GM23338 (cell line): ENCODE measurements at regions not wholly inside any gene's neighbourhood (a gene's known extent, or its start where the extent isn't known, plus 50 kb on each side); places are given as distances from the start of the nearest gene placed in this dataset.

Experiments
- ATAC-seq: fragments of 200-7000 bp; cut with Tn5 transposase; 3 replicates; pipeline ENCODE4 v1.9.1; 2020
- DNase-seq: peaks from one replicate; pipeline ENCODE4 v3.0.0-alpha.2; 2015; ENCODE audit warnings: low spot score
- H2AFZ ChIP-seq: fragments of 200-600 bp; sonication (generic); 2 replicates; pipeline ENCODE4 v1.8.0; 2016; ENCODE audit warnings: antibody characterized with exemption, mild to moderate bottlenecking, moderate library complexity
- H3F3A ChIP-seq: fragments of 200-600 bp; sonication (generic); replicated peaks from 2 replicates; pipeline ENCODE4 v1.8.0; 2017; ENCODE audit warnings: antibody characterized with exemption, mixed run types, low read depth
- H3K27ac ChIP-seq: fragments of 200-600 bp; sonication (generic); 2 replicates; pipeline ENCODE4 v1.6.1; 2016; ENCODE audit warnings: low read depth
- H3K27me3 ChIP-seq: fragments of 200-600 bp; sonication (generic); 2 replicates; pipeline ENCODE4 v1.8.0; 2016; ENCODE audit warnings: mild to moderate bottlenecking, mixed run types, moderate library complexity; ENCODE audit not compliant: insufficient read depth
- H3K36me3 ChIP-seq: fragments of 200-600 bp; sonication (generic); 2 replicates; pipeline ENCODE4 v1.8.0; 2016; ENCODE audit warnings: mild to moderate bottlenecking; ENCODE audit not compliant: insufficient read depth
- H3K4me1 ChIP-seq: fragments of 200-600 bp; sonication (generic); 2 replicates; pipeline ENCODE4 v1.8.0; 2016; ENCODE audit warnings: mild to moderate bottlenecking, moderate library complexity; ENCODE audit not compliant: insufficient read depth
- H3K4me2 ChIP-seq: fragments of 200-600 bp; sonication (generic); 2 replicates; pipeline ENCODE4 v1.7.1; 2017; ENCODE audit warnings: mixed run types
- H3K4me3 ChIP-seq: fragments of 200-600 bp; sonication (generic); 2 replicates; pipeline ENCODE4 v1.6.1; 2016; ENCODE audit warnings: mixed run types
- H3K79me2 ChIP-seq: fragments of 200-600 bp; sonication (generic); replicated peaks from 2 replicates; pipeline ENCODE4 v1.8.0; 2017; ENCODE audit warnings: mild to moderate bottlenecking; ENCODE audit not compliant: insufficient read depth
- H3K9me2 ChIP-seq: fragments of 200-600 bp; sonication (generic); 2 replicates; pipeline ENCODE4 v1.8.0; 2017; ENCODE audit not compliant: insufficient read depth
- H4K20me1 ChIP-seq: fragments of 200-600 bp; sonication (generic); replicated peaks from 2 replicates; pipeline ENCODE4 v1.8.0; 2017; ENCODE audit warnings: mild to moderate bottlenecking; ENCODE audit not compliant: insufficient read depth
- H3K27ac Mint-ChIP-seq: 2 replicates; pipeline ENCODE4 v1.8.0; 2020; ENCODE audit warnings: inconsistent platforms, mild to moderate bottlenecking, moderate library complexity, mixed read lengths
- H3K27me3 Mint-ChIP-seq: 3 replicates; pipeline ENCODE4 v1.8.0; 2022; ENCODE audit warnings: low read depth, mild to moderate bottlenecking, moderate library complexity, mixed read lengths, inconsistent platforms; ENCODE audit not compliant: insufficient read depth, poor library complexity
- H3K36me3 Mint-ChIP-seq: 3 replicates; pipeline ENCODE4 v1.8.0; 2021; ENCODE audit warnings: low read depth, mild to moderate bottlenecking, inconsistent platforms, moderate library complexity, mixed read lengths
- H3K4me1 Mint-ChIP-seq: 3 replicates; pipeline ENCODE4 v1.8.0; 2020; ENCODE audit warnings: mild to moderate bottlenecking, inconsistent platforms, mixed read lengths
- H3K4me3 Mint-ChIP-seq: 3 replicates; pipeline ENCODE4 v1.8.0; 2021; ENCODE audit warnings: moderate library complexity, mild to moderate bottlenecking, inconsistent platforms, mixed read lengths
- H3K9me3 Mint-ChIP-seq: 3 replicates; pipeline ENCODE4 v1.8.0; 2020; ENCODE audit warnings: moderate library complexity, mild to moderate bottlenecking, inconsistent platforms, mixed read lengths
- CREB1 ChIP-seq: fragments of 250-450 bp; sonication (Bioruptor Pico); IDR thresholded peaks from 2 replicates; pipeline ENCODE4 v1.5.0; 2020; ENCODE audit warnings: low read depth, mild to moderate bottlenecking, moderate library complexity
- EZH2phosphoT487 ChIP-seq: fragments of 200-600 bp; sonication (generic); IDR thresholded peaks from one replicate; pipeline ENCODE4 v1.8.1; 2018; ENCODE audit warnings: antibody characterized with exemption; ENCODE audit not compliant: unreplicated experiment
- POLR2AphosphoS5 ChIP-seq: IDR thresholded peaks from 2 replicates; pipeline ENCODE4 v1.6.1; 2016; ENCODE audit warnings: antibody characterized with exemption, low read depth
- ZNF331 ChIP-seq: fragments of 250-450 bp; sonication (Bioruptor Pico); IDR thresholded peaks from 2 replicates; pipeline ENCODE4 v1.5.0; 2020; ENCODE audit warnings: low read depth, mild to moderate bottlenecking, moderate library complexity
- TF ChIP-seq, protein P1 (sequence below): IDR thresholded peaks from 2 replicates; pipeline ENCODE4 v1.6.1; 2016; ENCODE audit warnings: antibody characterized with exemption
- TF ChIP-seq, protein P2 (sequence below), 2 experiments: fragments of 200-600 bp in 1 of 2; sonication (generic) in 1 of 2; conservative IDR thresholded peaks; 2 replicates each; pipeline versions ENCODE4 v1.5.1 to v1.6.1; 2016 to 2017; ENCODE audit warnings: antibody characterized with exemption in 2 of 2, low read depth in 2 of 2, mild to moderate bottlenecking in 2 of 2, moderate library complexity in 1 of 2
- TF ChIP-seq, protein P3 (sequence below): fragments of 250-450 bp; sonication (Bioruptor Pico); IDR thresholded peaks from 2 replicates; pipeline ENCODE4 v1.5.0; 2020; ENCODE audit warnings: mild to moderate bottlenecking, moderate library complexity

DNA sequence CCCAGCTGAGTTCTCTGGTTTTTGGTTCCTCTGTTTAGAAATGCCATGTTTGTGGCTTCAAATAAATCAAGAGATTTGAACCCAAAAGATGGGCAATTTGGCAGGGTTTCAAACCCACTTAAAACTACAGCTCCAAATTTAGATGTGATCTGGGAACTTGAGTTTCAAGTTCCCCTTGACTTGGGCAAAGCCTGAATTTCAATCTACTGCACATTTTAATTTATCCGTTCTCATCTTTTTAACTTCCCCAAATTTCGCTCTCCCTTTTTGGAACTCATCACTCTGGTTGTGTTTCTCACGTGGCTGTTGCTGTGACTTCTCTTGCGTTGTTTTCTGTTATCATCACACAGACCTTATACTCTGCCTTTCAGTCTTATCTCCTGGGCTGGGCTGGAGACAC lies 230.9 kb downstream of the CDC5L start:
- TF ChIP-seq CREB1 (CRISPR knock-in tag): no peak
- TF ChIP-seq ZNF331 (CRISPR knock-in tag): no peak
- TF ChIP-seq, protein P1, sequence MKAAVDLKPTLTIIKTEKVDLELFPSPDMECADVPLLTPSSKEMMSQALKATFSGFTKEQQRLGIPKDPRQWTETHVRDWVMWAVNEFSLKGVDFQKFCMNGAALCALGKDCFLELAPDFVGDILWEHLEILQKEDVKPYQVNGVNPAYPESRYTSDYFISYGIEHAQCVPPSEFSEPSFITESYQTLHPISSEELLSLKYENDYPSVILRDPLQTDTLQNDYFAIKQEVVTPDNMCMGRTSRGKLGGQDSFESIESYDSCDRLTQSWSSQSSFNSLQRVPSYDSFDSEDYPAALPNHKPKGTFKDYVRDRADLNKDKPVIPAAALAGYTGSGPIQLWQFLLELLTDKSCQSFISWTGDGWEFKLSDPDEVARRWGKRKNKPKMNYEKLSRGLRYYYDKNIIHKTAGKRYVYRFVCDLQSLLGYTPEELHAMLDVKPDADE: no peak
- TF ChIP-seq EZH2phosphoT487: no peak
- TF ChIP-seq, protein P2, sequence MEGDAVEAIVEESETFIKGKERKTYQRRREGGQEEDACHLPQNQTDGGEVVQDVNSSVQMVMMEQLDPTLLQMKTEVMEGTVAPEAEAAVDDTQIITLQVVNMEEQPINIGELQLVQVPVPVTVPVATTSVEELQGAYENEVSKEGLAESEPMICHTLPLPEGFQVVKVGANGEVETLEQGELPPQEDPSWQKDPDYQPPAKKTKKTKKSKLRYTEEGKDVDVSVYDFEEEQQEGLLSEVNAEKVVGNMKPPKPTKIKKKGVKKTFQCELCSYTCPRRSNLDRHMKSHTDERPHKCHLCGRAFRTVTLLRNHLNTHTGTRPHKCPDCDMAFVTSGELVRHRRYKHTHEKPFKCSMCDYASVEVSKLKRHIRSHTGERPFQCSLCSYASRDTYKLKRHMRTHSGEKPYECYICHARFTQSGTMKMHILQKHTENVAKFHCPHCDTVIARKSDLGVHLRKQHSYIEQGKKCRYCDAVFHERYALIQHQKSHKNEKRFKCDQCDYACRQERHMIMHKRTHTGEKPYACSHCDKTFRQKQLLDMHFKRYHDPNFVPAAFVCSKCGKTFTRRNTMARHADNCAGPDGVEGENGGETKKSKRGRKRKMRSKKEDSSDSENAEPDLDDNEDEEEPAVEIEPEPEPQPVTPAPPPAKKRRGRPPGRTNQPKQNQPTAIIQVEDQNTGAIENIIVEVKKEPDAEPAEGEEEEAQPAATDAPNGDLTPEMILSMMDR (conservative IDR thresholded peaks at IDR 0.05; ENCODE audit: low read depth in 2 of 2): no peak
- TF ChIP-seq POLR2AphosphoS5: no peak
- TF ChIP-seq, protein P3, sequence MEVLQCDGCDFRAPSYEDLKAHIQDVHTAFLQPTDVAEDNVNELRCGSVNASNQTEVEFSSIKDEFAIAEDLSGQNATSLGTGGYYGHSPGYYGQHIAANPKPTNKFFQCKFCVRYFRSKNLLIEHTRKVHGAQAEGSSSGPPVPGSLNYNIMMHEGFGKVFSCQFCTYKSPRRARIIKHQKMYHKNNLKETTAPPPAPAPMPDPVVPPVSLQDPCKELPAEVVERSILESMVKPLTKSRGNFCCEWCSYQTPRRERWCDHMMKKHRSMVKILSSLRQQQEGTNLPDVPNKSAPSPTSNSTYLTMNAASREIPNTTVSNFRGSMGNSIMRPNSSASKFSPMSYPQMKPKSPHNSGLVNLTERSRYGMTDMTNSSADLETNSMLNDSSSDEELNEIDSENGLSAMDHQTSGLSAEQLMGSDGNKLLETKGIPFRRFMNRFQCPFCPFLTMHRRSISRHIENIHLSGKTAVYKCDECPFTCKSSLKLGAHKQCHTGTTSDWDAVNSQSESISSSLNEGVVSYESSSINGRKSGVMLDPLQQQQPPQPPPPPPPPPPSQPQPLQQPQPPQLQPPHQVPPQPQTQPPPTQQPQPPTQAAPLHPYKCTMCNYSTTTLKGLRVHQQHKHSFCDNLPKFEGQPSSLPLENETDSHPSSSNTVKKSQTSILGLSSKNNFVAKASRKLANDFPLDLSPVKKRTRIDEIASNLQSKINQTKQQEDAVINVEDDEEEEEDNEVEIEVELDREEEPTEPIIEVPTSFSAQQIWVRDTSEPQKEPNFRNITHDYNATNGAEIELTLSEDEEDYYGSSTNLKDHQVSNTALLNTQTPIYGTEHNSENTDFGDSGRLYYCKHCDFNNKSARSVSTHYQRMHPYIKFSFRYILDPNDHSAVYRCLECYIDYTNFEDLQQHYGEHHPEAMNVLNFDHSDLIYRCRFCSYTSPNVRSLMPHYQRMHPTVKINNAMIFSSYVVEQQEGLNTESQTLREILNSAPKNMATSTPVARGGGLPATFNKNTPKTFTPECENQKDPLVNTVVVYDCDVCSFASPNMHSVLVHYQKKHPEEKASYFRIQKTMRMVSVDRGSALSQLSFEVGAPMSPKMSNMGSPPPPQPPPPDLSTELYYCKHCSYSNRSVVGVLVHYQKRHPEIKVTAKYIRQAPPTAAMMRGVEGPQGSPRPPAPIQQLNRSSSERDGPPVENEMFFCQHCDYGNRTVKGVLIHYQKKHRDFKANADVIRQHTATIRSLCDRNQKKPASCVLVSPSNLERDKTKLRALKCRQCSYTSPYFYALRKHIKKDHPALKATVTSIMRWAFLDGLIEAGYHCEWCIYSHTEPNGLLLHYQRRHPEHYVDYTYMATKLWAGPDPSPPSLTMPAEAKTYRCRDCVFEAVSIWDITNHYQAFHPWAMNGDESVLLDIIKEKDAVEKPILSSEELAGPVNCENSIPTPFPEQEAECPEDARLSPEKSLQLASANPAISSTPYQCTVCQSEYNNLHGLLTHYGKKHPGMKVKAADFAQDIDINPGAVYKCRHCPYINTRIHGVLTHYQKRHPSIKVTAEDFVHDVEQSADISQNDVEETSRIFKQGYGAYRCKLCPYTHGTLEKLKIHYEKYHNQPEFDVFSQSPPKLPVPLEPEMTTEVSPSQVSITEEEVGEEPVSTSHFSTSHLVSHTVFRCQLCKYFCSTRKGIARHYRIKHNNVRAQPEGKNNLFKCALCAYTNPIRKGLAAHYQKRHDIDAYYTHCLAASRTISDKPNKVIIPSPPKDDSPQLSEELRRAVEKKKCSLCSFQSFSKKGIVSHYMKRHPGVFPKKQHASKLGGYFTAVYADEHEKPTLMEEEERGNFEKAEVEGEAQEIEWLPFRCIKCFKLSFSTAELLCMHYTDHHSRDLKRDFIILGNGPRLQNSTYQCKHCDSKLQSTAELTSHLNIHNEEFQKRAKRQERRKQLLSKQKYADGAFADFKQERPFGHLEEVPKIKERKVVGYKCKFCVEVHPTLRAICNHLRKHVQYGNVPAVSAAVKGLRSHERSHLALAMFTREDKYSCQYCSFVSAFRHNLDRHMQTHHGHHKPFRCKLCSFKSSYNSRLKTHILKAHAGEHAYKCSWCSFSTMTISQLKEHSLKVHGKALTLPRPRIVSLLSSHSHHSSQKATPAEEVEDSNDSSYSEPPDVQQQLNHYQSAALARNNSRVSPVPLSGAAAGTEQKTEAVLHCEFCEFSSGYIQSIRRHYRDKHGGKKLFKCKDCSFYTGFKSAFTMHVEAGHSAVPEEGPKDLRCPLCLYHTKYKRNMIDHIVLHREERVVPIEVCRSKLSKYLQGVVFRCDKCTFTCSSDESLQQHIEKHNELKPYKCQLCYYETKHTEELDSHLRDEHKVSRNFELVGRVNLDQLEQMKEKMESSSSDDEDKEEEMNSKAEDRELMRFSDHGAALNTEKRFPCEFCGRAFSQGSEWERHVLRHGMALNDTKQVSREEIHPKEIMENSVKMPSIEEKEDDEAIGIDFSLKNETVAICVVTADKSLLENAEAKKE: no peak
- no peaks in the 10 kb centered on the region for H3K36me3 Mint-ChIP-seq
- H3K79me2 ChIP-seq: no peaks in the 10 kb centered on the region
- H4K20me1 ChIP-seq: no peaks in the 10 kb centered on the region
- no peak overlapping the region for H3K27ac Mint-ChIP-seq
- peaks cover 21% of the 10 kb centered on the region for H3K4me1 Mint-ChIP-seq
- no peaks in the 10 kb centered on the region for H3F3A ChIP-seq
- H3K36me3 ChIP-seq: no peaks in the 10 kb centered on the region
- no peaks in the 10 kb centered on the region for H3K9me3 Mint-ChIP-seq
- no peaks in the 10 kb centered on the region for H3K27me3 ChIP-seq
- no peak overlapping the region for H3K4me3 ChIP-seq
- ATAC-seq: no peak
- H3K27ac ChIP-seq: no peak overlapping the region
- no peak overlapping the region for H3K4me3 Mint-ChIP-seq
- DNase-seq: no peak
- H3K4me1 ChIP-seq: peaks cover 18% of the 10 kb centered on the region
- no peak overlapping the region for H3K4me2 ChIP-seq
- peaks cover 15% of the 10 kb centered on the region for H3K9me2 ChIP-seq
- H2AFZ ChIP-seq: no peak overlapping the region
- no peaks in the 10 kb centered on the region for H3K27me3 Mint-ChIP-seq
